GM12873 (cell line): ENCODE measurements at regions not wholly inside any gene's neighbourhood (a gene's known extent, or its start where the extent isn't known, plus 50 kb on each side); places are given as distances from the start of the nearest gene placed in this dataset.

Source experiments
- TF ChIP-seq, protein P1 (sequence below): IDR thresholded peaks from 2 replicates; pipeline ENCODE4 v1.5.1; 2012; ENCODE audit warnings: low read depth, mild to moderate bottlenecking, moderate library complexity, low read length, control low read depth; ENCODE audit not compliant: insufficient read depth; ENCODE audit errors: missing control alignments

DNA sequence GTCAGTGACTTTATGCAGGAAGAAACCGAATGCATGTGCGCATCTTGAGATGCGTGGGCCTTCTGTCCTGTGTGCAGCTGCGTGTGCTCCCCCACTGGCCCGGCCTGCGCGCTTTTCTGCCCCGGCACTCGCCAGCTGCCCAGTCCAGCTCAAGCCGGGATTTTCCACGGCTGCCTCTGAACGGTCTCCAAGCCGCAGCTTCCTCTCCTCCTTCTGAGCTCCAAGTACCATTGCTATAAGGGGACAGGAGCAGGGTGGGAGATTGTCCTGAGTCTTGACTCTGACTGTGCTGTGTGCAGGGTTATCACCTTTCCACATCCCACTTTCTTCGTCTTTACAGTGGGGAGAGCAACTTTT is 302.8 kb downstream of the THBS2 start:
- TF ChIP-seq, protein P1, sequence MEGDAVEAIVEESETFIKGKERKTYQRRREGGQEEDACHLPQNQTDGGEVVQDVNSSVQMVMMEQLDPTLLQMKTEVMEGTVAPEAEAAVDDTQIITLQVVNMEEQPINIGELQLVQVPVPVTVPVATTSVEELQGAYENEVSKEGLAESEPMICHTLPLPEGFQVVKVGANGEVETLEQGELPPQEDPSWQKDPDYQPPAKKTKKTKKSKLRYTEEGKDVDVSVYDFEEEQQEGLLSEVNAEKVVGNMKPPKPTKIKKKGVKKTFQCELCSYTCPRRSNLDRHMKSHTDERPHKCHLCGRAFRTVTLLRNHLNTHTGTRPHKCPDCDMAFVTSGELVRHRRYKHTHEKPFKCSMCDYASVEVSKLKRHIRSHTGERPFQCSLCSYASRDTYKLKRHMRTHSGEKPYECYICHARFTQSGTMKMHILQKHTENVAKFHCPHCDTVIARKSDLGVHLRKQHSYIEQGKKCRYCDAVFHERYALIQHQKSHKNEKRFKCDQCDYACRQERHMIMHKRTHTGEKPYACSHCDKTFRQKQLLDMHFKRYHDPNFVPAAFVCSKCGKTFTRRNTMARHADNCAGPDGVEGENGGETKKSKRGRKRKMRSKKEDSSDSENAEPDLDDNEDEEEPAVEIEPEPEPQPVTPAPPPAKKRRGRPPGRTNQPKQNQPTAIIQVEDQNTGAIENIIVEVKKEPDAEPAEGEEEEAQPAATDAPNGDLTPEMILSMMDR: no peak

DNA sequence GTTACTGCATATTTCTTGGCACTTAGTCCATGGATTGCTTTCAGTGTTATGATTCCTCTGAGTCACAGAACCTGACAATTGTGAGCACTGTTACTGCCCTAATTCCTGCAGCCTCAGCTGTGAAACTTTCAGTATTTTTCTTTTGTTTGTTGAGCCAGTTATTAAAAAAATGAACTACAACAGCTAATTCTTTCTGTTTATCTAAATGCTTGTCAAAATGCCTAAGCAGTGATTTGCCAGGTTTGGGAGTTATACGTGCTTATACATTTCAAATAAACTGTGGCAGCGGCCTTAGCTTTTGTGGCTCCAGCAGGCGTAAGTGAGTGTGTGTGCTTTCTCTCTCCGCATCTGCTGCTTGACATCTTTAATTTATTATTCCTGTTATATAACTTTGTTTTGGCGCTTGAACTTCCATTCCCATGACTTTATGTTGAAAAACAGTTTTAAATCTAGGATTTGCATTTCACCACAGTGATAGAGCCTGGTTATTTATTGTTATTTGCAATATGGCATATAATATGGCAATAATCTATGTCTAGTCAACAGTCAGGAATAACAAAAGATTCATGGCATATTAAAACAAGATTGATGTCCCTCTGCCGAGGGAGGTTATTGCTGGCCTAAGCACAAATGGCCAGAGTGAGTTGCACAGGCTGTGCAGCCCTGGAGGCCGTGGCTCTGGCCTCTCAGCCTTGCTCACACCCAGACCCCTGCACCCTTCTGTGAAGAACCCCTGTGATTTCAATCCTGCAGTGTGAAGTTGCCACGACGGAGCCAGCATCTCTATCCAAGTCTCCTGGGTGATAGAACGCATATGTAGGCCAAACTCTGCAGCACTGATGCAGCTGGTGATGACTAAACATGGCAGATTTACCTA is 303.4 kb downstream of the THBS2 start:
- TF ChIP-seq, protein P1: no peak

DNA sequence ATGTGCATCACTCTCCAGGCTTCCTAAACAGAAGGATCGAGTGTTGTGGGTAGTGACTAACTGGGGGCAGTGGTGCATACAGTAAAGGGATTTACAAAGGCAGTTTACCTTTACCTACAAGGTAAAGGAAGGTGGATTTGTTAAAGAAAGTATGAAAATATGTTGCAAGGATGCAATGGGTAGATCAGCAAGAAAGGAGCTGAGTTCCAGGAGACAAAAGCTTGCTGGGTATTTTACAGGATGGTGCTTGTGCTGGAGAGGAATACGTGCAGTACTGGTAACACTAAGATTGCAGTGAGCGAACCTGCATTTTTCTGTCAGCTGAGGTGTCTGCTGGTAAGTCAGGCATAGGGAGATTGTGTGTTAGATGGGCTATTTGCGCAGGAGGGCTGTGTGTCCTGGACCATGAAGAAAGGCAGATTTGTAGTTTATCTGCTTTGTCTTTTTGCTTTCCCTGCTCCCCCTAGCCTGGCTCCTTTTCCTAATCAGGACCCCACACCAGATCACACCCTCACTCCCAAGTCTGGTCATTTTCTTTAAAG is 304.6 kb downstream of the THBS2 start:
- TF ChIP-seq, protein P1: no peak

DNA sequence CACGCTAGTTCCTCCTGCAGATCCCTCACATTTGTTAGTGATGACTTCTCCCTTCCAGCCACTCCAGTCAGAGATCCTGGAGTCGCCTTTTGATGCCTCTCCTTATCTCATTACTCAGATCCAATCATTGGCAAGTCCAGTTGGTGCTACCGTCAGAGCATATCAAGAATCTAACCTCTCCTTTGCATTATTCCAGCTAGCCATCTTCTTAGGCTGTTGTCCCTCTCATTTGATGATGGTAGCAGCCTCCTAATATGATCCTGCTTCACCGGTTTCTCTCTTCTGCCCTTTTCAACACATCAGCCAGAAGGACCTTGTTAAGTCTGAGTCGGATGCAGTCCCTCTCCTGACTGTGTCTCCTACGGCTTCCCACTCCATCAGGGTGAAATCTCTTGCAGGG is 305.6 kb downstream of the THBS2 start:
- TF ChIP-seq, protein P1: no peak

DNA sequence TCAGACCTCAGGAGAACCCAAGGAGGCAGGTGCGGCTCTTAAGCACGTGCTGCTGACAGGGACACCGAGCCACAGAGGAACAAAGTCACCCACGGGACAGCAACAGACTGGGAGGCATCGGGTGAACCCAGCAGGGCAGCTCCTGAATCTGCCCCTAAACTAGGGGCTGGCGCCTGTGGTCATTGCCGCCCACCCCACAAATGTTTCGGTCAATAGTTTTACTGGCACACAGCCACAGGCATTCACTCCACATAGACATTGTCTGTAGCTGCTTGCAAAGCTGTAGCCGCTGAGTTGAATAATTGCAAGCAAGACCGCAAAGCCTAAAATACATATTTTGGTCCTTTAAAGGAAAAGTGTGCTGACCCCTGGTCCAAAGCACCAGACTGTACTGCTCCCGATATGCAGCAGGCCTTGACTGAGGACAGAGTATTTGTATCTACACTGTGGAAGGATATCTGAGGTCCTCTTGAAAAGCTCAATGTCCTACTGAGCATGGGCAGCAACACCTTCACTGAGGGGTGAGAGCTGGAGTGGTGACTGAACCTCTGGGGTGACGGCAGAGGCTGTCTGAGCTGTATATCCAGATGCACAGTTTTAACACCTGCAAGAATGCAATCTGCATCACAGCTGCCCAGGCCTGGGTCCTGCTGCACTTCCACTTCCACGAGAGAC is 310.3 kb downstream of the THBS2 start:
- TF ChIP-seq, protein P1: no peak

DNA sequence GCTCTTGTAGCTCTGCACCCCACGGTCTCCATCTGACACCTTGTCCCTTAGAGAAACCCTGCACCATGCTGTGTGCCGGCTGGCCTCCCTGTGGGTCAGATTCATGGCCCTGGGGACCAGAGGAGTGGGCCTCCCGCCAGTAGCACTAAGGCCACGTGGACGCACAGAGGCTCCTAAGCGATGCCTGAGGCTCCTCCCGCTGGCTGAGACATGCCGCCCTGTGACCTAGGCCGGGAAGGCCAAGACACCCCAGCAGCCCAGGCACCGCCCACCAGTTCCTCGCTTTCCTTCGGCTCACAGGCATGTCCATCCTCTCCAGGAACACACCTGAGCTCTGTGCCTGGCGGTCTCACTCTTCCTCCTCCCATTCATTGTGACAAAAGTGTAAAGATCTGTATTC is 311.0 kb downstream of the THBS2 start:
- TF ChIP-seq, protein P1: no peak

DNA sequence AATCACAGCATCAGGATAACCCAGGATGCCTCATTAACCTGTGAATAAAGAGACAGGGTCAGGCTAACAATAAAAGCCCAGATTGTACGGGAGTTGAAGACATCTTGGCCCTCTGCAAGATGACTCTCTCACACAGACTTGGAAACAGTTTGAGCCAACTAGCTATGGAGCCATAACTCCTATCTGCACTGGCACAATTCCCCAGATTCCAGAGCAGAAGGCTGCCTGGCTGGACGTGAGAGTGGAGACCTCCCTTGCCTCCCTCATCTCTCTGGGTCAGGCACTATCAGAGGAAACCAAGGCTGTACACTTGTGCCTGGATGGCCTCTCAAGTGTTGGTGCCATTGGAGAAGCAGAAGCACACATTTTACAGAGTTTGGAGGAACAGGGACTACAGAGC is 312.6 kb downstream of the THBS2 start:
- TF ChIP-seq, protein P1: no peak
